ENCODE measurements at regions not wholly inside any gene's neighbourhood (a gene's known extent, or its start where the extent isn't known, plus 50 kb on each side); places are given as distances from the start of the nearest gene placed in this dataset.
A peak's percentile ranks its signal among the peaks of the same experiment; 100 is the strongest.

- DNase-seq (ENCODE audit: low spot score), result no peak
Observed at GRCh38 chr12:124726596-124727263, 136.9 kb downstream of the SCARB1 start.

GRCh38 chr12:124725597-124726237 is 137.9 kb downstream of the SCARB1 start:
- DNase-seq (ENCODE audit: low spot score), result no peak

- DNase-seq (ENCODE audit: low spot score), result no peak
Observed at GRCh38 chr12:124725099-124725498, 138.6 kb downstream of the SCARB1 start.

GRCh38 chr12:124722878-124723277 is 140.8 kb downstream of the SCARB1 start:
- no peak for DNase-seq (ENCODE audit: low spot score)

- DNase-seq (ENCODE audit: low spot score), result no peak
Observed at GRCh38 chr12:124721501-124722162, 142.0 kb downstream of the SCARB1 start.

- DNase-seq (ENCODE audit: low spot score), result no peak
Observed at GRCh38 chr12:124720681-124721500, 142.8 kb downstream of the SCARB1 start.

GRCh38 chr12:124720004-124720680 is 143.5 kb downstream of the SCARB1 start:
- no peak for DNase-seq (ENCODE audit: low spot score)

- no peak for DNase-seq (ENCODE audit: low spot score)
Observed at GRCh38 chr12:124719231-124719630, 144.4 kb downstream of the SCARB1 start.

GRCh38 chr12:124718458-124718857 is 145.2 kb downstream of the SCARB1 start:
- DNase-seq (ENCODE audit: low spot score), result no peak

GRCh38 chr12:124718036-124718435 is 145.6 kb downstream of the SCARB1 start:
- DNase-seq (ENCODE audit: low spot score), result no peak

- no peak for DNase-seq (ENCODE audit: low spot score)
Observed at GRCh38 chr12:124717318-124717717, 146.3 kb downstream of the SCARB1 start.

- DNase-seq (ENCODE audit: low spot score), result no peak
Observed at GRCh38 chr12:124716208-124717130, 147.2 kb downstream of the SCARB1 start.

GRCh38 chr12:124715121-124715990 is 147.9 kb upstream of the NCOR2 start:
- no peak for DNase-seq (ENCODE audit: low spot score)

- DNase-seq (ENCODE audit: low spot score), result peak; percentile 61
Observed at GRCh38 chr12:124713436-124714082, 146.1 kb upstream of the NCOR2 start.

- DNase-seq (ENCODE audit: low spot score), result no peak
Observed at GRCh38 chr12:124713041-124713435, 145.6 kb upstream of the NCOR2 start.

- DNase-seq (ENCODE audit: low spot score), result no peak
Observed at GRCh38 chr12:124711344-124711743, 143.9 kb upstream of the NCOR2 start.

- DNase-seq (ENCODE audit: low spot score), result no peak
Observed at GRCh38 chr12:124709722-124710687, 142.6 kb upstream of the NCOR2 start.

- DNase-seq (ENCODE audit: low spot score), result no peak
Observed at GRCh38 chr12:124707316-124707715, 139.9 kb upstream of the NCOR2 start.
